ENCODE measurements at regions not wholly inside any gene's neighbourhood (a gene's known extent, or its start where the extent isn't known, plus 50 kb on each side); places are given as distances from the start of the nearest gene placed in this dataset.

DNA sequence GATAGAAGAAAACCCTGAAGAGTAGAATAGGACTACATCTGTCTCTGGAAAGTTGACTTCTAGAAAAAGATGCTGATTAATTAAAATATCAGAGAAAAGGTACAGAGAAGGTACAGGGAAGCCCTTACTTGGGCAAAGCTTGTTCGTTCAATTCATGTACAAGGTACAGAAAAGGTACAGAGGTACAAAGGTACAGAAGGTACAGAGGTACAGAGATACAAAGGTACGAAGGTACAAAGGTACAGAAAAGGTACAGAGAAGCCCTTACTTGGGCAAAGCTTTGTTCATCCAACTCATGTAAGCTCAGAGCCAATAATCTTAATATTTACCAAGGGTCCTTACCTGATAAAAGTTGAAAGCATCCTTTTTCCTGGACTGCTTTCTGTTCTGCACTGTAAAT lies 182.3 kb downstream of the PCSK1 start:
- Histone ChIP-seq H3K4me2 (replicated peaks; ENCODE audit: extremely low read depth, low read length, poor library complexity, severe bottlenecking) (no peak overlapping the region), H3K36me3 (replicated peaks in 1 of 2; ENCODE audit: control insufficient read depth in 1 of 2, insufficient read depth in 2 of 2, low read length in 2 of 2) (no peaks in the 10 kb centered on the region), H3K27ac (ENCODE audit: low read depth in 1 of 2, low read length in 2 of 2) (no peak overlapping the region), H2AFZ (ENCODE audit: insufficient read depth, low read depth, low read length, poor library complexity, severe bottlenecking) (no peak overlapping the region), H3K4me3 (replicated peaks in 1 of 3; ENCODE audit: low read depth in 2 of 3, low read length in 3 of 3) (no peak overlapping the region), H4K20me1 (ENCODE audit: insufficient read depth, low read length) (no peaks in the 10 kb centered on the region), H3K9ac (ENCODE audit: insufficient read depth, low read length, poor library complexity, severe bottlenecking) (no peak overlapping the region), H3K9me3 (replicated peaks in 1 of 2; ENCODE audit: control insufficient read depth in 1 of 2, insufficient read depth in 1 of 2, low read length in 2 of 2) (no peaks in the 10 kb centered on the region), H3K79me2 (ENCODE audit: insufficient read depth, low read length) (no peaks in the 10 kb centered on the region), H3K27me3 (ENCODE audit: control insufficient read depth in 2 of 2, insufficient read depth in 2 of 2, low read length in 2 of 2) (no peaks in the 10 kb centered on the region), H3K4me1 (ENCODE audit: control insufficient read depth in 1 of 2, insufficient read depth in 2 of 2, low read length in 2 of 2) (no peaks in the 10 kb centered on the region)
- intact Hi-C loops (cut with micrococcal nuclease): no loop called here
- H3K9me3 Mint-ChIP-seq: peaks cover 0 to 2% (median 0%) of the 10 kb centered on the region in 7 donors
- H3K4me1 Mint-ChIP-seq: peaks cover 3% of the 10 kb centered on the region
- no peak overlapping the region for H3K4me3 Mint-ChIP-seq
- WGBS (ENCODE audit: insufficient coverage): 100% methylated on average over 1 of the region's 2 CpGs
- H3K27ac Mint-ChIP-seq: no peak overlapping the region
- DNase-seq: no peak
- no peaks in the 10 kb centered on the region for H3K36me3 Mint-ChIP-seq
- peaks cover 0 to 2% (median 0%) of the 10 kb centered on the region in 3 donors for H3K27me3 Mint-ChIP-seq (ENCODE audit: low read depth in 3 of 3)
- TF ChIP-seq, protein P1, sequence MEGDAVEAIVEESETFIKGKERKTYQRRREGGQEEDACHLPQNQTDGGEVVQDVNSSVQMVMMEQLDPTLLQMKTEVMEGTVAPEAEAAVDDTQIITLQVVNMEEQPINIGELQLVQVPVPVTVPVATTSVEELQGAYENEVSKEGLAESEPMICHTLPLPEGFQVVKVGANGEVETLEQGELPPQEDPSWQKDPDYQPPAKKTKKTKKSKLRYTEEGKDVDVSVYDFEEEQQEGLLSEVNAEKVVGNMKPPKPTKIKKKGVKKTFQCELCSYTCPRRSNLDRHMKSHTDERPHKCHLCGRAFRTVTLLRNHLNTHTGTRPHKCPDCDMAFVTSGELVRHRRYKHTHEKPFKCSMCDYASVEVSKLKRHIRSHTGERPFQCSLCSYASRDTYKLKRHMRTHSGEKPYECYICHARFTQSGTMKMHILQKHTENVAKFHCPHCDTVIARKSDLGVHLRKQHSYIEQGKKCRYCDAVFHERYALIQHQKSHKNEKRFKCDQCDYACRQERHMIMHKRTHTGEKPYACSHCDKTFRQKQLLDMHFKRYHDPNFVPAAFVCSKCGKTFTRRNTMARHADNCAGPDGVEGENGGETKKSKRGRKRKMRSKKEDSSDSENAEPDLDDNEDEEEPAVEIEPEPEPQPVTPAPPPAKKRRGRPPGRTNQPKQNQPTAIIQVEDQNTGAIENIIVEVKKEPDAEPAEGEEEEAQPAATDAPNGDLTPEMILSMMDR (IDR thresholded peaks at IDR 0.05): no peak

DNA sequence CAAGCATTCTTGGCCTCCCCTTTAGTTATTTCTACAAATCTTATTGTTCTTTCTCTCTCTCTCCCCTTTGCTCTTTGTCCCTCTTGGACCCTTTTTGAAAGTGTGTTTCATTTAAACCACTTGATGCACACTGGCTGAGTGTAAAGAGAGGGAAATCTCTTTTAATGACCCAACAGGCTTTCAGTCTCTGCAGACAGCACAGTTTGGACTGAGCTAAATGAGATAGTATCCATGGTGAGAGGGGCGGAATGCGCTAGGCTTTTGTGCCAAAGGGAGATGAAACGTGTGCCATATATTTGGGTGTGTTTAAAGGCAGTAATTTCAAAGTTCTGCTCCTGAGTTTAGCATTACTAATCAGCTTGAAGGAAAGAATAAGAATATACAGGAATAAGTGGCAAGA lies 184.9 kb downstream of the PCSK1 start:
- TF ChIP-seq, protein P1 (IDR thresholded peaks at IDR 0.05): no peak
- H3K4me3 ChIP-seq (replicated peaks in 1 of 3; ENCODE audit: low read depth in 2 of 3, low read length in 3 of 3): no peak overlapping the region
- Mint-ChIP-seq H3K36me3 (no peaks in the 10 kb centered on the region), H3K4me3 (no peak overlapping the region), H3K27ac (no peak overlapping the region), H3K9me3 (peaks cover 0 to 2% (median 0%) of the 10 kb centered on the region in 7 donors), H3K4me1 (no peaks in the 10 kb centered on the region), H3K27me3 (ENCODE audit: low read depth in 3 of 3) (peaks cover 0 to 1% (median 0%) of the 10 kb centered on the region in 3 donors)
- H3K27ac ChIP-seq (ENCODE audit: low read depth in 1 of 2, low read length in 2 of 2): no peak overlapping the region
- H3K36me3 ChIP-seq (replicated peaks in 1 of 2; ENCODE audit: control insufficient read depth in 1 of 2, insufficient read depth in 2 of 2, low read length in 2 of 2): no peaks in the 10 kb centered on the region
- H3K9me3 ChIP-seq (replicated peaks in 1 of 2; ENCODE audit: control insufficient read depth in 1 of 2, insufficient read depth in 1 of 2, low read length in 2 of 2): no peaks in the 10 kb centered on the region
- H2AFZ ChIP-seq (ENCODE audit: insufficient read depth, low read depth, low read length, poor library complexity, severe bottlenecking): no peak overlapping the region
- intact Hi-C loops (cut with micrococcal nuclease): no loop called here
- no peaks in the 10 kb centered on the region for H4K20me1 ChIP-seq (ENCODE audit: insufficient read depth, low read length)
- no peaks in the 10 kb centered on the region for H3K79me2 ChIP-seq (ENCODE audit: insufficient read depth, low read length)
- DNase-seq: no peak
- no peaks in the 10 kb centered on the region for H3K27me3 ChIP-seq (ENCODE audit: control insufficient read depth in 2 of 2, insufficient read depth in 2 of 2, low read length in 2 of 2)
- H3K9ac ChIP-seq (ENCODE audit: insufficient read depth, low read length, poor library complexity, severe bottlenecking): no peak overlapping the region
- H3K4me2 ChIP-seq (replicated peaks; ENCODE audit: extremely low read depth, low read length, poor library complexity, severe bottlenecking): no peak overlapping the region
- H3K4me1 ChIP-seq (ENCODE audit: control insufficient read depth in 1 of 2, insufficient read depth in 2 of 2, low read length in 2 of 2): no peaks in the 10 kb centered on the region
- WGBS (ENCODE audit: insufficient coverage): 100% methylated on average over 2 of the region's 3 CpGs
